Heart left ventricle (tissue), 13 donors: ENCODE measurements at regions not wholly inside any gene's neighbourhood (a gene's known extent, or its start where the extent isn't known, plus 50 kb on each side); places are given as distances from the start of the nearest gene placed in this dataset.

ENCODE experiments used
- POLR2A ChIP-seq, 2 donors: fragments of 450-650 bp; IDR thresholded peaks; one replicate each; pipeline ENCODE4 v1.6.1; 2017; ENCODE audit warnings: antibody characterized with exemption in 2 of 2, mild to moderate bottlenecking in 2 of 2, moderate library complexity in 2 of 2
- TF ChIP-seq, protein P1 (sequence below), 12 donors: fragments of 200-600 bp; sonication (generic) in 4 of 12; IDR thresholded peaks; one replicate each; pipeline versions ENCODE4 v1.5.0 to v1.8.0; 2018 to 2022; ENCODE audit warnings: antibody characterized with exemption in 12 of 12, mild to moderate bottlenecking in 5 of 12
- donor health status: ischemic (EF 13 %, LVEDD 7.1; RV severe dilation, severe dysfunction).
- donor health status: DM: no; HTN: yes; CAD: no.
- donor health status: DM: no; HTN: no; CAD: no.
- donor health status: ischemic (EF 25% LVEDD 6.9; RV normal size, moderate dysfunction).
- donor health status: ischemic (EF 25% LVEDD 5.7; RV mildly dilated, moderate dysfunction).
- donor health status: ischemic (EF 35%, LVEDD 5.7; RV mildly dilated, moderate dysfunction).
- donor health status: nonischemic (EF 11% LVEDD 7.7; RV severe dilation, severe dysfunction).
- donor health status: DM: yes; HTN: yes; CAD: no.
- donor health status: PGD.
- donor health status: ischemic (EF 29% LVEDD 5.4; RV normal size, mild dysfunction).
- donor health status: nonischemic (EF 23%, LVEDD 6.1; RV moderate dilation, normal function).

DNA sequence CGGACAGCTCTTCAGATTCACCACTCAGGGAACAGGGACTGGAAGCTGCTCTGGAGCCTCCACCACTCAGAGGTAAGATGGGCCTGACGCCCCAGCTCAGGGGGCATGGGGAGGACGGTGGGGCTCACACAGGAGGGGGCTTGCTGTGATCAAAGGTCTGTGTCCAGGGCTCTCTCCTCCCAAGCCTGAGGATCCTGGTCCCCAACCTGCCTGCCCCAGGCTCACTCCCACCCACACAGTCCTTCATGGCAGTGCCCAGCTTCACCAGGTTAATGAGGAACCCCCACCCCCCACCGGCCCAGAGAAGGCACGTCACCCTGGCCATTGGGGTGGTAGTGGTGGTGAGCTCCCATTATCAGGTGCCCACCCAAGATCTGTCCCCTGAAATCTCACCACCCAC lies 926.7 kb upstream of the ZNF722 start:
- TF ChIP-seq, protein P1, sequence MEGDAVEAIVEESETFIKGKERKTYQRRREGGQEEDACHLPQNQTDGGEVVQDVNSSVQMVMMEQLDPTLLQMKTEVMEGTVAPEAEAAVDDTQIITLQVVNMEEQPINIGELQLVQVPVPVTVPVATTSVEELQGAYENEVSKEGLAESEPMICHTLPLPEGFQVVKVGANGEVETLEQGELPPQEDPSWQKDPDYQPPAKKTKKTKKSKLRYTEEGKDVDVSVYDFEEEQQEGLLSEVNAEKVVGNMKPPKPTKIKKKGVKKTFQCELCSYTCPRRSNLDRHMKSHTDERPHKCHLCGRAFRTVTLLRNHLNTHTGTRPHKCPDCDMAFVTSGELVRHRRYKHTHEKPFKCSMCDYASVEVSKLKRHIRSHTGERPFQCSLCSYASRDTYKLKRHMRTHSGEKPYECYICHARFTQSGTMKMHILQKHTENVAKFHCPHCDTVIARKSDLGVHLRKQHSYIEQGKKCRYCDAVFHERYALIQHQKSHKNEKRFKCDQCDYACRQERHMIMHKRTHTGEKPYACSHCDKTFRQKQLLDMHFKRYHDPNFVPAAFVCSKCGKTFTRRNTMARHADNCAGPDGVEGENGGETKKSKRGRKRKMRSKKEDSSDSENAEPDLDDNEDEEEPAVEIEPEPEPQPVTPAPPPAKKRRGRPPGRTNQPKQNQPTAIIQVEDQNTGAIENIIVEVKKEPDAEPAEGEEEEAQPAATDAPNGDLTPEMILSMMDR (IDR thresholded peaks at IDR 0.05) = no peak
- TF ChIP-seq POLR2A (IDR thresholded peaks at IDR 0.05) = no peak
